ENCODE measurements at regions not wholly inside any gene's neighbourhood (a gene's known extent, or its start where the extent isn't known, plus 50 kb on each side); places are given as distances from the start of the nearest gene placed in this dataset.

- no peak for DNase-seq
Measured at GRCh38 chr1:96473791-96474434, 247.7 kb upstream of the PTBP2 start.

GRCh38 chr1:96474985-96475743, 246.4 kb upstream of the PTBP2 start:
- DNase-seq: no peak

- DNase-seq: no peak
Measured at GRCh38 chr1:96475903-96476302, 245.7 kb upstream of the PTBP2 start.

GRCh38 chr1:96478228-96478627, 243.4 kb upstream of the PTBP2 start:
- DNase-seq: no peak

- no peak for DNase-seq
Measured at GRCh38 chr1:96481409-96481808, 240.2 kb upstream of the PTBP2 start.

- no peak for DNase-seq
Measured at GRCh38 chr1:96482616-96483015, 239.0 kb upstream of the PTBP2 start.

GRCh38 chr1:96487394-96487793, 234.2 kb upstream of the PTBP2 start:
- DNase-seq: no peak

GRCh38 chr1:96487971-96488370, 233.6 kb upstream of the PTBP2 start:
- DNase-seq: no peak

- DNase-seq: no peak
Measured at GRCh38 chr1:96488777-96489176, 232.8 kb upstream of the PTBP2 start.

GRCh38 chr1:96492236-96492635, 229.3 kb upstream of the PTBP2 start:
- no peak for DNase-seq

GRCh38 chr1:96498744-96499340, 222.7 kb upstream of the PTBP2 start:
- no peak for DNase-seq

GRCh38 chr1:96508233-96508632, 213.4 kb upstream of the PTBP2 start:
- DNase-seq: no peak

GRCh38 chr1:96509339-96509738, 212.2 kb upstream of the PTBP2 start:
- no peak for DNase-seq

- no peak for DNase-seq
Measured at GRCh38 chr1:96509951-96510350, 211.6 kb upstream of the PTBP2 start.

GRCh38 chr1:96510391-96510790, 211.2 kb upstream of the PTBP2 start:
- DNase-seq: no peak

GRCh38 chr1:96510911-96511310, 210.7 kb upstream of the PTBP2 start:
- DNase-seq: no peak

GRCh38 chr1:96513136-96513535, 208.4 kb upstream of the PTBP2 start:
- DNase-seq: no peak

GRCh38 chr1:96515430-96515829, 206.2 kb upstream of the PTBP2 start:
- no peak for DNase-seq

- DNase-seq: no peak
Measured at GRCh38 chr1:96515925-96516324, 205.7 kb upstream of the PTBP2 start.

GRCh38 chr1:96519851-96520578, 201.6 kb upstream of the PTBP2 start:
- DNase-seq: no peak

GRCh38 chr1:96520579-96520947, 201.0 kb upstream of the PTBP2 start:
- DNase-seq: no peak

- DNase-seq: no peak
Measured at GRCh38 chr1:96521010-96521409, 200.6 kb upstream of the PTBP2 start.

- DNase-seq: no peak
Measured at GRCh38 chr1:96521994-96522760, 199.4 kb upstream of the PTBP2 start.
